Epidermal melanocyte (primary cell): ENCODE measurements at regions not wholly inside any gene's neighbourhood (a gene's known extent, or its start where the extent isn't known, plus 50 kb on each side); places are given as distances from the start of the nearest gene placed in this dataset.

Source experiments
- DNase-seq: peaks from one replicate; pipeline ENCODE4 v3.0.0; 2011; ENCODE audit warnings: low spot score; ENCODE audit not compliant: insufficient read length

DNA sequence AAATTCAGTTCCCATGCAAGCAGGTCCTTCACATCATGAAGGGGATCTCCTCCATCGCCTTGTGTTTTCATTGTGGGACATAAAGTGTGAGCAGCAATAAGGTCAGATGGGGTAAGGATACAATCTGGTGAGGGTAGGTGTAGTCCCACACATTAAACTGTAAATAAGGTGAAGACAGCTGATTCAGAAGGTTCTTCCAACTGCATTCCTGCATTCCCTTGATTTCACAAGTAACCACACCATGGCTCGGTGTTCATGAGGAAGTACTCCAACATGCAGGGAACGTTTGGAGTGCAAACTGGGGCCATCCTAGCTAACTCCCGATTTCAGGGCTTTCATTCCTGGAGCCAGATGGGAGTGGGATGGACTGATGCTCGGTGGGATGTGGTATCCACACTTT lies 680.7 kb upstream of the TSPY4 start:
- no peak for DNase-seq

DNA sequence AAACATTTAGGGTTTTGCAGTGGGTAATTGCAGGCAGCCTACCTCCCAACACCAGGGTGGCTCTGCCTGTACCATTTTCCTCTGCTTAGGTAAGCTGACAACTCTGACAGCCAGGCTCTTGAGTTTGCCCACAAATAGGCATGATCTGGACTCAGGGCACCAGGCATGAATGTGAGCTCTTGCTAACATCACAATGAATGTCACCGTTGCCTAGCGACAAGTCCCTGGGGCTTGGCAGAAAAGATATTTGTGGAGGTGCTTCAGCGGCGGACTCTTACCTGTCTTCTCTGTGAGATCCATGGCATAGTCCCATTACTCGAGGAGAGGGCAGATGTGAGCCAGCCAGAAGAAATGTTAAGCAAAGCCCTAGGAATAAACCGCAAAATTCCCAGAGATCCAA lies 677.5 kb upstream of the TSPY4 start:
- DNase-seq, result no peak

- no peak for DNase-seq
Measured at GRCh38 chrY:8673896-8674295, 663.4 kb upstream of the TSPY4 start.

GRCh38 chrY:8677336-8677935 lies 659.8 kb upstream of the TSPY4 start:
- DNase-seq, result no peak

DNA sequence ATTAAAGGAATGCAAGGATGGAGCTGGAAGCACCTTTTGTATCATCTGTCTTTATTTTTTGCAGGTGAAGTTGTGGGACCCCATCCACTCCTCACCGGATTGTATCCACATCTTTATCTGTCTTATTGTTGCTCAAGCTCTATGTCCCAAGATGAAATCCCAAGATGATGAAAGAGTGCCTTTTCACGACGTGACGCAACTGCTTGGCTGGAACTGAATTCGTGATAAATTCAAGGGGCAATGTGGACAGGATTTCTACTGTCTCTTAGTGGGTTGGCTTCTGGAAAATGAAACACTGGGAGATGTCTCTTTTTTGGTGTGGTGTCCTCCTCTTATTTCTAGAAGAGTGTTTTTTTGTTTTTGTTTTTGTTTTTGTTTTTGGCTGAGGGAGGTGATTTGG lies 650.1 kb upstream of the TSPY4 start:
- no peak for DNase-seq

DNA sequence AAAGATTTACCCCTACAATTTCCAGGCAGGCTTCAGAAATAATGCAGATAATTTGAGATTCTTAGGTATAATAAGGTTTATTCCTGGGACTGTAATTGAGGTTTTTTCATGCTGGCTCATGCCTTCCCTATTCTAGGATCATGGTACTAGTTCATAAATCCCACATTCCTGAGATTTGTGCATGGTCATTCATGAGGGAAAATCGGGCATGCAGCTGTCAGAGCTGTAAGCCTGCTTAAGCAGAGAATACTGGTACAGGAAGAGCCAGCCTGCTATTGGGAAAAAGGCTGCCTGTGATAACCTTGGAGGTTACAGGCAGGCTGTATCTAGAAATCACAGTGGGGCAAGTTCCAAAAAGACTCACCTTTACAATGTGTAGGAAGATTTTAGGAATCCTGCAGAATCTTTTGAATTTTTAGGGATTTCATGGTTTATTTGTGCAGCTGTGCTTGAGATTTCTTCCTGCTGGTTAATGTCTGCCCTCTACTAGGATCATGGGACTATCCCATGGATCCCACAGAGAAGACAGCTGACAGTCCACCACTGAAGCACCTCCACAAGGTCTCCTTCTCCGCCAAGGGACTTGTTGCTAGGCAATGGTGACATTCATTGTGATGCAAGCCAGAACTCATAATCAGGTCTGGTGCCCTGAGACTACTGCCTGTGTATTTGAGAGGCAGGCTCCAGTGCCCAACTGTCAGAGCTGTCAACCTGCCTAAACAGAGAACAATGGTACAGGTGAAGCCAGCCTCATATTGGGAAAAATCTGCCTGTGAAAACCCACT lies 646.2 kb upstream of the TSPY4 start:
- DNase-seq, result no peak

- no peak for DNase-seq
Measured at GRCh38 chrY:8698571-8698970, 638.7 kb upstream of the TSPY4 start.

GRCh38 chrY:8705636-8706300 lies 631.5 kb upstream of the TSPY4 start:
- DNase-seq, result no peak

- no peak for DNase-seq
Measured at GRCh38 chrY:8712296-8712695, 625.0 kb upstream of the TSPY4 start.

DNA sequence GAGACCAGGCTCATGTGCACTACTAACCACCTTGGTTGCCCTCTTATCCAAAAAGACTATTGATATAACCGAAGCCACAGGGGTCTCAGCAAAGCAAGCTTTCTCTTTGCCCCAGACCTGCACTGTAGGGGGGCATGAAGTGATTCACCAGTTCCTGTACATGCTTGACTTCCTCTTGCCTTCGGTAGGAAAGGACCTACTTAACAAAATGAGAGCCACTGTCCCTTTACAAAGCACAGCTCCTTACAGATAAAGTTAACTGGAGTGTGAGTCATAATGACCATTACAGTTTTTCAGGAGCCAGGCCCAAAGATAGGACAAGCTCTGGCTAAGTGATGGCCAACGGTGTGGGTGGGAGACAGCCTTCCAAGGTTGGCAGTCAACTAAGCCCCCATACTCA lies 622.0 kb upstream of the TSPY4 start:
- no peak for DNase-seq

DNA sequence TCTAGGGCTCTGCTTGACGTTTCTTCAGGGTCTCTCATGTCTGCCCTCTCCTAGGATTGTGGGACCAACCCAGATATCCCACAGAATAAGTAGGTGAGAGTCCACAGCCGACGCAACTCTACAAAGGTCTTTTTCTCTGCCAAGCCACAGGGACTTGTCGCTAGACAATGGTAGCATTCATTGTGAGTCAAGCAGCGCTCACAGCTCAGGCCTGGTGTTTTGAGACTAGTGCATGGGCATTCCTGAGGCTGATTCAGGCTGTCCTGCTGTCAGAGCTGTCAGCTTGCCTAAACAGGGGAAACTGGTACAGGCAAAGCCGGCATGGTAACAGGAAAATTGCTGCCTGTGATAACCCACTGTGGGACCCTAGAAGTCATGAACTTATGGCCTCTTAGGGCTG lies 610.6 kb upstream of the TSPY4 start:
- no peak for DNase-seq

GRCh38 chrY:8729971-8730370 lies 607.3 kb upstream of the TSPY4 start:
- DNase-seq, result no peak

DNA sequence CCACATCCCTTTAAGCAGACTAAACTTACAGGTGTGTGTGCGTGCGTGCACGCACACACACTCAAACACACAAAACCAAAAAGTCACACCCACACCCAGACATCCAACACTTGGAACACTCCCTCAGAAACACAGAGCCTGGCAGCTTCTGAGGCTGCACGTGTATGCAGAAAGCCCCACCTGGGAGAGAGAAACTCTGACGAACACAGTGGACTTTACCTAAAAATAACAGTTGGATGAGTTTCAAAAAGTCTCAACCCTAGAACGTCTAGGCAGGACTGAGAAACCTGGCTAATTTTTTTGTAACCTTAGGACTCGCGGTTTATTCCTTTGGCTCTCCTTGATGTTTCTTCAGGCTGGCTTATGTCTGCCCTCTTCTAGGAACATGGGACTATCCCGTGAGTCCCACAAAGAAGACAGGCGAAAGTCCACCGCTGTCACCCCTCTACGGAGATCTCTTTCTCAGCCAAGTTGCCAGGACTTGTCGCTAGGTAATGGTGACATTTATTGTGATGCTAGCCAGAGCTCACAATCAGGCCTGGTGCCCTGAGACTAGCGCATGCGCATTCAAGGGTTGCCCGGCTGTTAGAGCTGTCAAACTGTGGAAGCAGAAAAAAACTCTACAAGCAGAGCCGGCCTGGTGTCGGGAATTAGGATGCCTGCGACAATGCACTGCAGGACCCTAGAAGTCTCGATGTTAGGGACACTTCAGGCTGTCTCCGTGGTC lies 595.8 kb upstream of the TSPY4 start:
- DNase-seq, result no peak

- no peak for DNase-seq
Measured at GRCh38 chrY:8764184-8764583, 573.1 kb upstream of the TSPY4 start.

GRCh38 chrY:8781184-8781890 lies 555.9 kb upstream of the TSPY4 start:
- no peak for DNase-seq

- DNase-seq, result no peak
Measured at GRCh38 chrY:8794561-8794960, 542.7 kb upstream of the TSPY4 start.

DNA sequence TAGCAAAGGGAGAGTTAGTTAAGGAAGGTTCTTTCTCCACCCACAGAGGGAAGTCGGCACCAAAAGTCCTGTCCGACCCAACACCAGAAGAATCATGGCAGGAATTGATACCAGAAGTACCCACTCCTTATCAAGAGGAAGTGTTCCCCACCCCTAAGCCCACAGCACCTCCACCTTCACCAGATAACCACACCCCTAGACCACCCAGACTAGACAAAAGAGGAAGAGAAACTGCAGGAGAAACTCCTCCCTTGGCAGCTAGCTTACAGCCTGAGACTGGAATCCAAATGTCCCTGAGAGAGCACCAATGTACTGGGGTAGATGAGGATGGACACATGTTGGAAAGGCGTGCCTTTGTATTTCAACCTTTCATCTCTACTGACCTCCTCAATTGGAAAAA lies 532.9 kb upstream of the TSPY4 start:
- no peak for DNase-seq

GRCh38 chrY:8807648-8808408 lies 529.4 kb upstream of the TSPY4 start:
- DNase-seq, result no peak

DNA sequence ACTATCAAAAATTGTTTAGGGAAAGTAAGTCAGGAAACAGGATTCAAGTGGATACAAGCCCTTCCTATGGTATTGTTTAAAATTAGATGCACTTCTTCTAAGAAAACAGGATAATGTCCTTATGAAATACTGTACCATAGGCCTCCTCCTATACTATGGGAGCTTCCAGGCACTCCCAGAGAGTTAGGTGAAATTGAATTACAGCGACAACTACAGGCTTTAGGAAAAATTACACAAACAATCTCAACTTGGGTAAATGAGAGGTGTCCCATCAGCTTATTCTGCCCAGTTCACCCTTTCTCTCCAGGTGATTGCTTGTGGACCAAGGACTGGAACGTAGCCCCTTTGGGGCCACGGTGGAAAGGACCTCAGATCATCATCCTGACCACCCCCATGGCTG lies 528.7 kb upstream of the TSPY4 start:
- DNase-seq, result no peak

- DNase-seq, result no peak
Measured at GRCh38 chrY:8809076-8809475, 528.2 kb upstream of the TSPY4 start.

GRCh38 chrY:8814143-8814542 lies 523.1 kb upstream of the TSPY4 start:
- no peak for DNase-seq
